ENCODE measurements at regions not wholly inside any gene's neighbourhood (a gene's known extent, or its start where the extent isn't known, plus 50 kb on each side); places are given as distances from the start of the nearest gene placed in this dataset.

DNA sequence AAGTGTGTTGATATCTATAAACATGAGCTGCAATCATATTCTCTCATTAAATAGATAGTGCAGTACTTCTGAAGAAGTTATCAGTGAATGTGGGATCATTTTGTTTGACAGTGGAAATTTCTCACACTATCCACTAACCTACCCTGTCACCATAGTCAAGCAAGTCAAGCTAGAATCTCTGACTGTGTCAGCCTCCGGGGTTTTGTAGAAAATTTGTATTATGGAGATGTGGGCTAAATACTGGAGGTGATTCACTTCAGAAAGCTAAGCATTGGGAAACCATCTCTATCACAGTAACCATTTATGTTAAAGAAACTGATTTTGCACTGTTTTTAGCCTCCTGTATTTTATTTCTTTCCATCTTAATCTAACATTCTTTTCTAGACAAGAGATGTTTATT, 126.6 kb upstream of the CREB1 start:
- Mint-ChIP-seq H3K27ac (no peak overlapping the region), H3K9me3 (no peaks in the 10 kb centered on the region), H3K4me1 (peaks cover 6% of the 10 kb centered on the region), H3K27me3 (no peaks in the 10 kb centered on the region), H3K4me3 (no peak overlapping the region), H3K36me3 (ENCODE audit: low read depth) (peaks cover 7% of the 10 kb centered on the region)
- TF ChIP-seq, protein P1, sequence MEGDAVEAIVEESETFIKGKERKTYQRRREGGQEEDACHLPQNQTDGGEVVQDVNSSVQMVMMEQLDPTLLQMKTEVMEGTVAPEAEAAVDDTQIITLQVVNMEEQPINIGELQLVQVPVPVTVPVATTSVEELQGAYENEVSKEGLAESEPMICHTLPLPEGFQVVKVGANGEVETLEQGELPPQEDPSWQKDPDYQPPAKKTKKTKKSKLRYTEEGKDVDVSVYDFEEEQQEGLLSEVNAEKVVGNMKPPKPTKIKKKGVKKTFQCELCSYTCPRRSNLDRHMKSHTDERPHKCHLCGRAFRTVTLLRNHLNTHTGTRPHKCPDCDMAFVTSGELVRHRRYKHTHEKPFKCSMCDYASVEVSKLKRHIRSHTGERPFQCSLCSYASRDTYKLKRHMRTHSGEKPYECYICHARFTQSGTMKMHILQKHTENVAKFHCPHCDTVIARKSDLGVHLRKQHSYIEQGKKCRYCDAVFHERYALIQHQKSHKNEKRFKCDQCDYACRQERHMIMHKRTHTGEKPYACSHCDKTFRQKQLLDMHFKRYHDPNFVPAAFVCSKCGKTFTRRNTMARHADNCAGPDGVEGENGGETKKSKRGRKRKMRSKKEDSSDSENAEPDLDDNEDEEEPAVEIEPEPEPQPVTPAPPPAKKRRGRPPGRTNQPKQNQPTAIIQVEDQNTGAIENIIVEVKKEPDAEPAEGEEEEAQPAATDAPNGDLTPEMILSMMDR (IDR thresholded peaks at IDR 0.05) = no peak
- no peak for ATAC-seq (ENCODE audit: low read depth)
- intact Hi-C loops (cut with micrococcal nuclease) = no loop called here
- no peak for DNase-seq
- ChIA-PET CTCF (no interaction called here), POLR2A (no interaction called here)

DNA sequence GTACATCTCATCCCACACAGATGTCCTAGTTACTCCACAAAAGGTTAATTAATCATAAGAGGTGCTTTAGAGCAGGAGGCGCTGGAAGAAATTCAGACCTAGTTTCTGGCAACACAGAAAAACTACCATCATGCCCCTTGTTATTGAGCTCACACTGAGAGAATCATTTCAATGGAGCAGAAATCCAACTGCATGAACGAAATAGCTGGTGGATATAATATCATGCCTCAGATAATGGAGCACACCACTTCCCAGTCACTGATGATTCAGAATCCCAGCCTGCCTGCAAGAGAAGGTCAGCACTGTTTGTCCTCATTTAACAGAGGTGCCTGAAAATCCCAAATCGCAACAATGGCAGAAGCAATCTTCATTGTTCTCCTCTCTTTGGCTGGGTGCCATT, 125.8 kb upstream of the CREB1 start:
- Mint-ChIP-seq H3K9me3 (no peaks in the 10 kb centered on the region), H3K4me3 (no peak overlapping the region), H3K4me1 (peaks cover 10% of the 10 kb centered on the region), H3K27me3 (no peaks in the 10 kb centered on the region), H3K36me3 (ENCODE audit: low read depth) (peaks cover 7% of the 10 kb centered on the region), H3K27ac (no peak overlapping the region)
- ChIA-PET POLR2A (no interaction called here), CTCF (no interaction called here)
- TF ChIP-seq, protein P1 (IDR thresholded peaks at IDR 0.05) = no peak
- DNase-seq (no peak), ATAC-seq (ENCODE audit: low read depth) (no peak)
- intact Hi-C loops (cut with micrococcal nuclease) = no loop called here

DNA sequence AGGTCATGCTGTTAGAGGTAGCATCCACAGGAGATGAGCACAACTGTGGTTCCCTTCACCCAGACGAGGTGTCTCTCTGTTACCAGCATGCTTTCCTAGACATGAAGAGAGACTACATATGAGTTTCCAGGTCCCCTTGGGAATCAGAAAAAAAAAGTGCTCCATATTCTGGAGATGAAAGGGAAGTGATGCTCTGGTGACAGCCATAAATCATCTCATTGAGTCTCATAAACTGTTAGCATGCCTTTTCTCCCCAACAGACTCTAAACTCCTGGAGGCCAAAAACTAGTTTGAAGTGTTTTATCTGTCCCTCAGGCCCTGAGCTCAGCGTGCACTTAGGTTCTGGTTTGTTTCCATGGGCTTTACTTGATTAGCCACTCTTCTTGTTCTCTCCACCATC, 124.6 kb upstream of the CREB1 start:
- DNase-seq = no peak
- no peaks in the 10 kb centered on the region for H3K9me3 Mint-ChIP-seq
- intact Hi-C loops (cut with micrococcal nuclease) = no loop called here
- CTCF ChIA-PET = no interaction called here
- H3K4me3 Mint-ChIP-seq = no peak overlapping the region
- TF ChIP-seq, protein P1 (IDR thresholded peaks at IDR 0.05) = no peak
- no peak overlapping the region for H3K27ac Mint-ChIP-seq
- no peaks in the 10 kb centered on the region for H3K27me3 Mint-ChIP-seq
- no peak for ATAC-seq (ENCODE audit: low read depth)
- POLR2A ChIA-PET = no interaction called here
- peaks cover 10% of the 10 kb centered on the region for H3K4me1 Mint-ChIP-seq
- H3K36me3 Mint-ChIP-seq (ENCODE audit: low read depth) = peaks cover 7% of the 10 kb centered on the region

DNA sequence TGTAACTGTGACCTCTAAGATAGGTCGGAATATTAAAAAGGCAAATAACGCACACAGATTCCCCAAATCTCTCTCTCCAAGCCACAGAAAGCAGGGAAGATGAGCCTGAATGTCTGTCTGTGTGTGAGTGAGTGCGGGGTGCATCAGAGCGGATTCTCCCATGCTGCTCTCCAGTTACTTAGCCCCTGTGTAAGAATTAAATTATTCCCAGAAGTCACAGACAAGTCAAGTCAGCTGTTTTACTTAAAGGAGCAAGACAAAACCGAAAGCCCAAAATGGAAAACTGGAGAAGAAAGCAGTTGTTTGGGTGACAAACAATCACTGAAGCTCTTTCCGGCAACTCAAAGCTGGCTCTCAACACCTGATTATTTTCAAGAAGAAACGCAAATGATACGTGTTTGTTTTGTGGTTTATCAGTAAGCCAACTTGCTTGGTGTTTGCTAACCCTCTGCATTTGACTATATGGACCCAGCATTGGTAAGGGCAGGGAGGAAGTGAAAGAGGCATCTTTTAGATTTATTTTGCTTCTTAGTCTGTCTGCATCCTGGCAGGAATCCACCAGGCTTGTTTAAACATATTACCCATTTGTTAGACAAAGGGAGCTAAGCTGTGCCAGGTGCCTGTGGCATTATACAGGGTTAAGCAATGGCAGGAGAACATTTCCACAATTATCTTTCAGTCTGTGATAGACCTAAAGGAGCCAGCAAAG, 121.5 kb upstream of the CREB1 start:
- ChIA-PET POLR2A (no interaction called here), CTCF (no interaction called here)
- intact Hi-C loops (cut with micrococcal nuclease) = no loop called here
- H3K27ac Mint-ChIP-seq = no peak overlapping the region
- TF ChIP-seq, protein P1 (IDR thresholded peaks at IDR 0.05) = no peak
- H3K36me3 Mint-ChIP-seq (ENCODE audit: low read depth) = peaks cover 7% of the 10 kb centered on the region
- H3K9me3 Mint-ChIP-seq = no peaks in the 10 kb centered on the region
- no peak overlapping the region for H3K4me3 Mint-ChIP-seq
- H3K27me3 Mint-ChIP-seq = no peaks in the 10 kb centered on the region
- peaks cover 10% of the 10 kb centered on the region for H3K4me1 Mint-ChIP-seq
- ATAC-seq (ENCODE audit: low read depth) = peak; percentile 54
- DNase-seq = no peak

DNA sequence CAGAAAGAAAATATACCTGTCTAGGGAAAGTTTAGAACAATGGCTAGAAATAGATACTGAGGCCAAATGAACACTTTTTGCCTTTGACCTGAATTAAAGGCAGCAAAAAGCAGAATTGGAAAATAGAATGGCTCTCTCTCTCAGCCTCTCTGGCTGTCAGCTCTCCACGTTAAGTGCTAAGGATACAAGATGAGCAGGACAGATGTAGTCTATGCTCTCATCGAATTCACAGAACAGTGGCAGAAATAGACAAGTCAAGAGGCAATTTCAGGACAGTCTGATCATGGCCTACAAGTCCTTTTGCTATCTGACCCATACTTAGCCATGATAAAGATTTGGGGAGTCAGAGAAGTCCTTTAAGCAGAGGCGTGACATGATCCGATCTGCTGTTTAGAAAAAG, 120.2 kb upstream of the CREB1 start:
- no peaks in the 10 kb centered on the region for H3K9me3 Mint-ChIP-seq
- POLR2A ChIA-PET = no interaction called here
- no peak overlapping the region for H3K27ac Mint-ChIP-seq
- DNase-seq = no peak
- H3K4me3 Mint-ChIP-seq = no peak overlapping the region
- no peak for ATAC-seq (ENCODE audit: low read depth)
- H3K4me1 Mint-ChIP-seq = peaks cover 10% of the 10 kb centered on the region
- CTCF ChIA-PET = no interaction called here
- peaks cover 7% of the 10 kb centered on the region for H3K36me3 Mint-ChIP-seq (ENCODE audit: low read depth)
- TF ChIP-seq, protein P1 (IDR thresholded peaks at IDR 0.05) = no peak
- H3K27me3 Mint-ChIP-seq = no peaks in the 10 kb centered on the region
- intact Hi-C loops (cut with micrococcal nuclease) = no loop called here

Data from activated B cell treated with CpG ODN at 0.5 μM for 24 hours (primary cell).